Right renal cortex interstitium (tissue), 3 donors: ENCODE measurements at regions not wholly inside any gene's neighbourhood (a gene's known extent, or its start where the extent isn't known, plus 50 kb on each side); places are given as distances from the start of the nearest gene placed in this dataset.
A peak's percentile ranks its signal among the peaks of the same experiment; 100 is the strongest.
"Not testable (repeated sequence)": the region's sequence is repeated elsewhere in the genome, so short reads cannot be mapped to it uniquely, and the experiment has no call there.

ENCODE experiments used
- DNase-seq, 3 donors: peaks; one replicate each; pipeline ENCODE4 v3.0.0-alpha.2; 2013; ENCODE audit warnings: low read depth in 3 of 3, low spot score in 2 of 3

GRCh38 chr16:26836114-26836513 lies 230.6 kb upstream of the C16orf82 start:
- not testable (repeated sequence) for DNase-seq

- no peak for DNase-seq
These were observed 227.8 kb upstream of the C16orf82 start for GRCh38 chr16:26838931-26839330.

- no peak for DNase-seq
These were observed 226.0 kb upstream of the C16orf82 start for GRCh38 chr16:26840691-26841090.

GRCh38 chr16:26856271-26856670 lies 210.5 kb upstream of the C16orf82 start:
- no peak for DNase-seq

- no peak for DNase-seq
These were observed 209.9 kb upstream of the C16orf82 start for GRCh38 chr16:26856791-26857190.

GRCh38 chr16:26857371-26857770 lies 209.4 kb upstream of the C16orf82 start:
- DNase-seq, result no peak

GRCh38 chr16:26860506-26860905 lies 206.2 kb upstream of the C16orf82 start:
- DNase-seq, result no peak

GRCh38 chr16:26863931-26864330 lies 202.8 kb upstream of the C16orf82 start:
- peak in 1 of 3 donors; percentile 21 for DNase-seq

- not testable (repeated sequence) for DNase-seq
These were observed 192.4 kb upstream of the C16orf82 start for GRCh38 chr16:26874318-26874717.

GRCh38 chr16:26877421-26877820 lies 189.3 kb upstream of the C16orf82 start:
- DNase-seq, result no peak

GRCh38 chr16:26885674-26886073 lies 181.1 kb upstream of the C16orf82 start:
- no peak for DNase-seq

- DNase-seq, result no peak
These were observed 177.0 kb upstream of the C16orf82 start for GRCh38 chr16:26889740-26890139.

- DNase-seq, result no peak
These were observed 168.5 kb upstream of the C16orf82 start for GRCh38 chr16:26898200-26898599.

GRCh38 chr16:26901196-26901861 lies 165.4 kb upstream of the C16orf82 start:
- no peak for DNase-seq

- no peak for DNase-seq
These were observed 164.7 kb upstream of the C16orf82 start for GRCh38 chr16:26901983-26902382.

GRCh38 chr16:26905336-26905735 lies 161.4 kb upstream of the C16orf82 start:
- DNase-seq, result no peak

GRCh38 chr16:26909623-26910022 lies 157.1 kb upstream of the C16orf82 start:
- DNase-seq, result no peak

GRCh38 chr16:26911436-26911835 lies 155.3 kb upstream of the C16orf82 start:
- DNase-seq, result no peak

GRCh38 chr16:26913851-26914250 lies 152.9 kb upstream of the C16orf82 start:
- DNase-seq, result no peak

- no peak for DNase-seq
These were observed 135.7 kb upstream of the C16orf82 start for GRCh38 chr16:26930786-26931581.

- DNase-seq, result no peak
These were observed 116.1 kb upstream of the C16orf82 start for GRCh38 chr16:26950636-26951035.

GRCh38 chr16:26951950-26952349 lies 114.8 kb upstream of the C16orf82 start:
- DNase-seq, result peak in 2 of 3 donors; percentile 2 to 8
